ENCODE measurements at regions not wholly inside any gene's neighbourhood (a gene's known extent, or its start where the extent isn't known, plus 50 kb on each side); places are given as distances from the start of the nearest gene placed in this dataset.
"Not testable (repeated sequence)": the region's sequence is repeated elsewhere in the genome, so short reads cannot be mapped to it uniquely, and the experiment has no call there.

DNA sequence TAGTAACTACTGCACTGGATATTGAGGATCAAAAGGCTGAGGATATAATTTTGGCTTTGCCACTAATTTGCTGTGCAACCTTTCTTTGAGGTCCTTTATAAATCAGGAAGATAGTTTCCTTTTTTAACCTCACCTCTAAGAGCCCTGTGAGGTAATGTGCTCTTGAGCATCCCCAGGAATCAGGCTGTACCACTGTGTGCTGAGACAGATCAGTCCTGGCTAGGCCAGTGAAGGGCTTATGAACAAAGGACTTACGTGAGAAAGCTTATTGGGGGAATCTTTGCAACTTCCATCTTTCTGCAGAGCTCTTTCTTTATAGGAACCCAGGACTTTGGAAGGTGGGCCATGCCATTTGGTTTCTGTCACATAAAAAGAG, 188.9 kb downstream of the SIPA1L2 start:
- no peak for DNase-seq

DNA sequence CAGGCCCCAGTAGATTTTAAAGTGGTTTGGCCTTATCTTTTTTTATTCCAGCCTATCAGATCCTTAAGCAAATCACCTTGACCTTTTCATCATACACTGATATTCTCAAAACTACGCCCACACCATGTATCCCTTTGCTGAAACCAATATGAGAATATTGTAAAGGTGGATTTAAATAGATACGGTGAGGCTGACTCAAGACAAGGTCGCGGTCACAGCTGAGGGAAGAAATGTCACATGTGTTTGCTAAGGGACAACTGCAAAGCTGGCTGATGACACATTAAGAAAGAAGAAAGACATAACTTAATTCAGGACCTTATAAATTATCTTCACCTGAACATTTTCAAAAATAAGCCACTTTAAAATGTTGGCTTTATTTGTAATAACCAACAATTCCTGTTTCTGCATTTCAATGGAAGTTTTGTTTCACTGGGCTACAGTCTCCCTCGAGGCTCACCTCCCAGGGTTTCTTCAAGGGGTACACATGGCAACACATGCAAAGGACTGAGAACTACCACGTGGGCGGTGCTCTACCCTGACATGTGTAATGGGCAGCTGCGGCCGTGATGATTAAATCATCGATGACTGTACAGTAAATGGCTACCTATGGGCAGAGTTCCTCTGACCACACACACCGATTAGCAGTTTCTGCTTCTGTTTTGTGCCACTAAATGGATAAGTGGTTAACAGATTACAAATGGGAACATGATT, 189.5 kb downstream of the SIPA1L2 start:
- DNase-seq: no peak

DNA sequence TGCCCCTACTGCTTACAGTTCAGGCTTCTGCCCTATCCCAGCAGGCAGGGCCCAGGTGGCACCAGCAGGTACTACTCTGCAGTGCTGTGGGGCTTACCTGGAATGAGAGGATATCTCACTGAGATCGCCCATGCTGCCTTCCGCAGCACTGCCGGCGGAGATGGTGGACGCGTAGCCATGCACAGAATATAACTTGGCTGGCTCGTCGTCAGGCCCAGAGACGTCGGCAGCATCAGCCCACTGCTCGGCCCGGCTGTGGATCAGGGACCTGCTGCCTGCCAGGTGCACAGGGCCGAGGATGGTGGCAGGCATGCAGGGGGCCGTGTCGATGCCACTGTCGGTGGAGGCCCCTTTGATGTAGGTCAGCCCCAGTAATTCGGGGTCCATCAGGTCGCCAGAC, 190.9 kb downstream of the SIPA1L2 start:
- DNase-seq: no peak

DNA sequence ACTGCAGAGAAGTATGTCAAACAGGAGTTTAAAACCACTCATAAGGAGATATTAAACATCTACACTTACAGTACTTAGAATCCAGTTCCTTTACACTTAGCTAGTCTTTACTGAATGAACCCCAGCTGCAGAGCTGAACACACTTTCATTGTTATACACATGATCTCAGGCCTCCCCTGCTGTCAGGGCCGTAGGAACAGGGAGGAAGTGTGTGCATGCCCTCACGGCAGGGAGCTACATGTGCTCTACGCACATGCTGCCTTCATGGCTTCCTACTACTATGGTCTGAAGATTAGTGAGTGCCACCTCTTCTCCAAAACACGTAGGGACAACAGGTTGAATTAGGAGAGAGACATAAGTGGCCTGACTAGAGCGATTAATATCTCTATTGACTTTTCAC, 191.5 kb downstream of the SIPA1L2 start:
- DNase-seq: no peak

DNA sequence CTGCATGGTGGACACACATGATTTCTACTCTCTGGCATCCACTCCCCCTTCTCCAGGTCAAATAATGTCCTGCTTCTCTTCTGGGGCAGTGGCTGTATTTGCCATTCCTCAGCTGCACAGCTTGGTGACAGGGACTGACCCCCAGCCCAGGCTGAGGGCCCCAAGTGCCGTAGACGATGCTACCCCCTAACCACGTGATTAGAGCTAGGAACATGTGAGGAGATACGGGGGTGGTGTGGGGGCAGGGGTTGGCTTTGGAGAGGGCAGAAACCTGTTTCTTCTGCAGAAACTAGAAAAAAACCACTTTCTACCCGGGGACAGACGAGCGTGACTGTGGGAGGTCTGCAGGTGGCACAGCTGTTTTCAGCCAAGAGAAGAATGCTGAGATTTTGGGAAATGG, 192.4 kb downstream of the SIPA1L2 start:
- no peak for DNase-seq

DNA sequence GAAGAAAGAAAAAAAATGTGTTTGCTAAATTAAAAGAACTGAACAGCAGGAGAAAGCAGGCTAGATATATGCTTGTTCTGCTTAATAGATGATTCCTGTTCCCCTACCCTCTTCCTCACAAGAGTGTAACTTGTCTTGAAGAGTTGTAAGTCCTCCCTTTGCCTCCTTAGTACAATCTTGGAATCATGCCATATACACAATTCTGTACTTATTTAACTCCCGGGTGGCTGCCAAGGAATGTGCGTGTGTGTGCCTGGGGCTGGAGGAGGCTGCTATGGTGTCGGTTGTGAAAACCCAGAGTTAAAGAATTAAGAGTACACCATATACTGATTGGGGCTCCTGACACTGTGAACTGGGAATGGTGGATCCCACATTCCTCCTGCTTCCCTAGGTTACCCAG, 194.2 kb downstream of the SIPA1L2 start:
- no peak for DNase-seq

DNA sequence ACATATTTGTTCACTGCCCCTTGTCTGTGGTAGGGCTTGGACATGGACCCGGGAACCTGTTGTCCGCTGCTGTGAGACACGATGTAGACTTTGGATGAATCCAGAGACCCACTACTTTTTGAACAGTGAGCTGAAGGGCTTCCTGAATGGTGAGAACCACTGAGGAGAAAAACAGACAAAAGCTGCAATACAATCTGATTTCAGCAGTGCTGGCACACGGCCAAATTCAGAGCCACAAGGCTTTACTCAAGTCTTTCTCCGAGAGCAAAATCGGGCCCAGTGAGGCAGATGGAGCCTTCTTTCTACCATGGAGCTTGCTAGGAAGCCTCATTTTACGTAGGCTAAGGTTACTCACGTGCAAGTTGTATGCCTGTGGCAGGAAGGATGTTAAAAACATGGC, 197.6 kb downstream of the SIPA1L2 start:
- DNase-seq: no peak

DNA sequence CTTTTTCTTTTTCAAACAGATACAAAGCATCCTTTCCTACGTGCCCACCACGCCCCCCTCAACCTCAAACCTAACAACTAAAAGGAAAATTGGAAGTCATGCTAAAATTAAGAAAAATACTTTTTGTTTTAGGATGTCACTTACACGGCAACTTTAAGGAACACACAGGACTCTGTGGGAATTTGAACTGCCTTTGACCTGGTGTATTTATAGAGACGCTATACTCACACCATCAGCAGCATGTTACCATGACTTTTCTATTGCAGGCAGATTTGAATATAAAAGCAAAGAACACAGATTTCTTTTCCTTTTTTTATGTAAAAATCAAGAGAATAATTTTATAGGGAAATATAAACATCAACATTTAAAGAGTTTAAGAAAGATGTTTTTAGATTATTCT, 198.2 kb downstream of the SIPA1L2 start:
- DNase-seq: no peak

DNA sequence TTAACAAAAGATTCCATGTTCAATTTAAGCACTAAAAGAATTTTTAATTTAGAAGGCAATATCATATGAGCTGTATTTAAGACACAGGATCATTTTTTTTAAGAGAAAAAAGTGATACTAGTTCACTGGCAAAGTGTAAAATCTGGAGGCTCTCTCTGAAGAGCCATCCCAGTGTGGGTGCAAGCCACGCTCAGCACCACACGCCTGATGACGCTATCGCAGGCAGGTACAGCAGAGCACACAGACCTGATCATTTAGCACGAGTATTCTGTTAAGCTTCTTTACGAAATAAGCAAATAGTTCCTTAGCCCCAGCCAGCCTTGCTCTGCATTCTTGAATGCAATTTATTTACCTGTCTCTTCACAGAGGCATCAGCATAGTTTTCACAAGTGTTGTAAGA, 198.6 kb downstream of the SIPA1L2 start:
- DNase-seq: no peak

DNA sequence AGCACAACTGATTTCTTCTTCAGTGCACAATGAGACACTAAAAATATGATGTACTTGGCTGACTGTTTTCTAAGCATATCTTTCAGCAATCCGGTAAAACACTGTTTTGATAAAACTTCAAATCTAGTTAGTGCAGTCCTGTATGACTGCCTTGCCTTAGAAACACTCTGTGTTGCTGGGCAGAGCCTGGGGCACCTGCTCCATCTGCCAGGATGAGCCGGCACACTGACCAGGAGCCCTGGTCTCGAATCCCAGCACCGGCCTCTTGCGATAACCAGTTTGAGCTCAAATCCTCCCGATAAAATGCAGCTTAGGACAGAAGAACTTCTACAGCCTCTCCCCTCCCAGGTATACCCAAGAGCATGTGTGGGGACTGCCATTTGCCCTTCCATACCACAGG, 199.5 kb downstream of the SIPA1L2 start:
- no peak for DNase-seq

DNA sequence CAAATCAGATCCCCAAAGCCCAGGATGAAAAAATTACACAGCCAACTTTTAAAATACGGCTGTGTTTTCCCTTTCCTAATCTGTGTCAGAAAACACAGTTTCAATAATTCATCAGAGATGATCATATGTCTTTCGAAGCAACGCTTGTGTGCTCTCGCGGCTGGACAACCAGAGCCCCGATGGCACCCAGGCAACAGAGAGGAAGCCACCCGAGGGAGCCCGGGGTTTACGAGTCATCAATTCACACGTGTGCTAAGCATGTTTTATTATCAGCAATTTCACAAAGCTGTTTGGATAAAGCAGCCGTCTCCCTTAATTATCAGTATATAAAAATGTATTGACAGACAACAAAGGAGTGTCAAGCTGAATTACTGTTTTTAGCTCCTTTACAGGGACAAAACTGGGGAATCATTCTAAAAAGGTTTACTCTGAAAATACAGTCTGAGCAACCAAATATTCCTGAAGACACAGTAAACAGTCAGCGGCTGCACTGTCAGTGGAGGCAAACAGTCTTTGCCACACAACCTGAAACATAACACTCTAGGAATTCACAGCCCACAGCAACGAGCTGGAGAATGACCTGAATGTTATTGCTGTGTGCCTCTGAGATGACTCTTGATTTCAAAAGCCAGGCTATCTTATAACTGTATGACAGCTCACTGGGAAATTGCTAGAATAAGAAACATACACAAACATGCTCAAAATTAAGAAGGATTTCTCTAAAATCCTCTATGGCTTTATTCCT, 201.0 kb downstream of the SIPA1L2 start:
- no peak for DNase-seq

DNA sequence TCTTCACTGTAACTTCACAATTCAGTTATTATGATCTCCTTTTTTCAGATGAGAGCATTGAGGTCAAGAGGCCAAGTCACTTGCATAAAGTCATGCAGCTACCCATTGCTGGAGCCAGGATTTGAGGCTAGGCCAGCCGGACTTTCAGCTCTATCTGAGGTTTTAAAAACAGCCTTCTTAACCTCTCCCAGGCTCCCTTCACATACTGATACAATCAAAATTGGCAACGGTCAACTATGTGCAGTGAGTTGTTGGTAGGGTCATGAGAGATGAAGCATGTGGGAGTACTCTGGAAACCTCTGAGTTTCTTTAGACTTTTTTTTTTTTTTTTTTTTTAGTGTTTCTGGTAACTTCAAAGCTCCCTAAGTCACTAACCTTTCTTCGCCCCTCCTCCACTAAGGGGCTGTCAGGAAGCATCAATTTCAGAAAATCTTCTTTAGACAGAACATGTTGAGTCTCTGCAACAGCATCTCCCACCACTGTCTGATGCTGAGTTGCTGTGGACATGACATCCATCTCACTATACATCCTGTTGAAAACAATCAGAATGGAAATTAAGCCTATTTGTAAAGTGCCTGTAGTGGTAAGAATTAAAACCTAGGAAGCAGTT, 201.8 kb downstream of the SIPA1L2 start:
- no peak for DNase-seq

DNA sequence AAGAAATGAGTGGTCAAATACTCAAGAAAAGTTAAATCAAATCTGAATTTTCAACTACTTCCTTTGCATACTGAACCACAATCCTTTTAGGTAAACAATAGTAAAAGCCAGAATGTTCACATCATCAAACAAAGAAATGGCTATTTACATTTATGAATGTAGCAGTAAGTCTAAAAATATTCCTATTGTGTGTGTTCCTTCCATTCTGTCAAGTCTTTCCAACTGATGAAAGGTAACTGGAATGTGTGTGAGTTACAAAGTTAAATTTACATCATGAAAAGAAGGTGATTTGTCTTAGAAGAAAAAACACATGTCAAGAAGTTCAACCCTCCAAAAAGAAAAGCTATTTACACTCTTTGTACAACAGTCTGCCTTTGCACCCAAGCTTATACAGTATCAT, 203.1 kb downstream of the SIPA1L2 start:
- no peak for DNase-seq

DNA sequence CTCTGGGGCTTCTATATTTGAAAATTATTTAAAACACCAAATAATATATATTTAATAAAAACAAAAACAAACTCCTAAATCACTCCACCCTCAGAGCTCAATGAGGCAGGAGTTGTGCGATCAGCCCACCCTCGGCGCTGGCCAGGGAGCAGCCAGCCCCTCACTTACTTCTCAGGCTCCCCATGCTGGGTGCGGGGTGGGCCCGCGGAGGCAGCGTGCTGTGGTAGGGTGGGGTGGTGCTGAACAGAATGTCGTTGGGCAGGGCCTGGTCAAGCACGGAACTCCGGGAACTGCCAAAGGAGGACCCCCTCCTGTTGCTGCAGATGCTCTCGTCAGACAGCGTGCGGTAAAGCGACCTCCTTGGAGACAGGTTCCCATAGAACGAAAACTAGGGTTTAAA, 204.5 kb downstream of the SIPA1L2 start:
- DNase-seq: no peak

DNA sequence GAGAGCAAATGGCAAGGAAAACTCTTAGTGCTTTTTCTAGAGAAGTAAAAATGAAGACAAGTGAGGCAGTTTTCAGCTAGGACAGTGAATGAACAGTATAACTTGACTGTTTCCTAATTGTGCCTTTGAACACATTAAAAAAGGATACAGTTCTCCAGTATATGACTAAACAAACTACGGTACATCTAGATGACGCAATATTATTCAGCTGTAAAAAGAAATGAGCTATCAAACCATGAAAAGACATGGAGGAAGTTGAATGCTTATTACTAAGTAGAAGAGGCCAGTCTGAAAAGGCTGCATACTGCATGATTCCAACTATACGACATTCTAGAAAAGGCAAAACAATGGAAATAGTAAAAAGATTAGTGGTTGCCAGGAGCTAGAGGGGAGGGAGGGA, 206.3 kb downstream of the SIPA1L2 start:
- DNase-seq: no peak

DNA sequence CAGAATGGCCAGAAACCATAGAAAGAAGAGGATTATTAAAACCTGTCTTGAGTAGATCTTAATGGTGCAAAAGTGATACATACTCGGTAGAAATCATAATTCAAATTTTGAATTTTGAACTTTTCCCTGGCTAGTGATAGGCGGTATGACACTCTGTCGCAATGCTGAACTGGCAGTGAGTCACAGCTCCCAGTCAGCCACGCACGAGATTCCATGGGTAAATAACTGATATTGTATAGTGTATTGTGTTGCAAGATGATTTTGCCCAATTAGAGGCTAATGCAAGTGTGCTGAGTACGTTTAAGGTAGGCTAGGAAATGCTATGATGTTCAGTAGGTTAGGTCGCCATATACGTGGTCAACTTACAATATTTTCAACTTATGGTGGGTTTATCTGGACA, 207.0 kb downstream of the SIPA1L2 start:
- DNase-seq: no peak

DNA sequence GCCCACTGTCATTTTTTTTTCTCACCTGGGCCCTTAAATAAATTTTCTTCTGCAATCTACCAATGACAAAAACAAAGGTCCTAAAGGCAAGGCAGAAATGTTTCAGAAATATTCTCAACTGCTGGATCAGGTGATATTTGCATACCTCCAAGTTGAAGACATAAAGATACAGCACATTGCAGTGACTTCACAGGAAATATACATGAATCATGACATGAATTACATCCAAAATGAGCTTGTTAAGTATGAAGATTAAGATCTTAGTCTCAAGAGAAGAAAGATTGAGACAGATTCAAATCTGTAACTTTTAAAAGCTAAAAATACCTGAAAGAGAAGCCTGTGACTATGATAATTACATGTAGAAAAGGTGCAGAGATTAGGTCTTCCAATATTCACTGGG, 207.8 kb downstream of the SIPA1L2 start:
- DNase-seq: no peak

DNA sequence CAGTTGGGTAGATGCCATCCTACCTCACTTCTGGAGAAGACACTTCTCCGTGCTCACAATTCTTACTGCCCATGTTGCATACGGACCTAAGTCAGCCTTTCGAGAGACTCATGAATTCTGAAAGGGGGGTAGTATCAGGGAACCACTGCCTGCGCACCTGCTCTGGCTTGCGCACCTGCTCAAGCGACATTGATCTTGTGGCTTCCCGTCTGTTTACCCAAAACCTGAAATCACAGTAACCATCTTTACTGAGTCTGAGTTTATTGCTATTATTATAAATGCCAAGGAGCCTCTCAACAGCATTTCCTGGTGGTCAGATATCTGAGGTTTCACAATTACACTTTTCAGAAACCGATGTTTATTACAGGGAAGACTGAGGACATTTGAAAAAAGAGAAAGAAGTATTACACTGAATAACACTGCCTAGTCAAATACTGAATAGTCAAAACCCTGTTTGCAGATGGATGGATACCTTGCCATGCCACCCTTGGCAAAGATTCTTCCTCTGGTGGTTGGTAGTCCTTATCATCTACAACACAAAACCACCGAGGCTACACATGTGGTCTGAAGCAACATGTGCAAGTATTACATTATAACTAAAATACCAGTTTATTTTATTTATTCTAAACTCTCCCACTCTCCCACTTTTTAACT, 208.7 kb downstream of the SIPA1L2 start:
- no peak for DNase-seq

DNA sequence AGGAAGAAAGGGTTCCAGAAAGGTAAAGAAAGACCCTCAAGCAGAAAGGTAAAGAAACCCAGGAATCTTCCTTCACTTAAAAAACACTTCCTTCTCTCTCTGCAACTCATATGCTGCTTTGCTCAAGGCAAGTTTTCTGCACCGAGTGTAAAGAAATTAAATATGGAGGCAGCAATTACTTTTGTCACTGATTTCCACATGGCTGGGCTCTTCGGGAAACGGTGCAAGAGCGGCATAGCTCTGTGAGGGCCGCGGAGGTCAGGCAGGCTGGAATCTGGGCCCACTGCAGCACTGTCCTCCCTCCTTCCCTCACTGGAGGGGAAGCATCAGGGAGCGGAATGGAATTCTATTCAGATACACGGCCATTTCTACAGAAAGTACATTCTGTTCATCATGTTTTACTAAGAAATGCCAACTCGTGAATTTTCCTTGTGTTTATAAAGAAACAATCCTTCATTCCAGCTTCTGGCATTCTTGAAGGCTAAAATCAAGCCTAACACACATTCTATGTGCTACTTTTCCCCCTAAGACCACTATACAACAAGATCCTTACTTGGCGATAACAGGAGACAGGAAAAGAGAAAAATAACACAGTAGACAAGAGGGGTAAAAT, 212.2 kb downstream of the SIPA1L2 start:
- no peak for DNase-seq

DNA sequence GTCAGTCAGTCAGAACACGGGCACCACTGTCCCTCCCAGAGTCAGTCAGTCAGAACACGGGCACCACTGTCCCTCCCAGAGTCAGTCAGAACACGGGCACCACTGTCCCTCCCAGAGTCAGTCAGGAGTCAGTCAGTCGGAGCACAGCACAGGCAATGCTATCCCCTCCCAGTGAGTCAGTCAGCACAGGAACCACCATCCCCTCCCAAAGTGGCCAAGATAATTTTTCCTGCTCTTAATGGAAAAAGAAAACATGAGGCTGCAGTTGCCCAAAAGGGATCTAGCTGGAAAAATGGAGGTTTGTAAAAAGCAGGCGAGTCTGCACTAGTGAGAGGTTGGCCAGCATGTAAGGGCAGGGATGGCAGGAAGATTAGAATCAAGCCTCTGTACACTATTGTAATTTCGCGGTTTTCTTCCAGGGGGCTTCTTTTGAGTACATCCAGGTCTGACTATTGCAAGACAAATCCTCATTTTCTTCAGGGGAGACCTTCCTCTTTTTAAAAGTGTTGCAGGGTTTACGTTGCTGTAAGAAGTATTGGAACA, 213.8 kb downstream of the SIPA1L2 start:
- no peak for DNase-seq

DNA sequence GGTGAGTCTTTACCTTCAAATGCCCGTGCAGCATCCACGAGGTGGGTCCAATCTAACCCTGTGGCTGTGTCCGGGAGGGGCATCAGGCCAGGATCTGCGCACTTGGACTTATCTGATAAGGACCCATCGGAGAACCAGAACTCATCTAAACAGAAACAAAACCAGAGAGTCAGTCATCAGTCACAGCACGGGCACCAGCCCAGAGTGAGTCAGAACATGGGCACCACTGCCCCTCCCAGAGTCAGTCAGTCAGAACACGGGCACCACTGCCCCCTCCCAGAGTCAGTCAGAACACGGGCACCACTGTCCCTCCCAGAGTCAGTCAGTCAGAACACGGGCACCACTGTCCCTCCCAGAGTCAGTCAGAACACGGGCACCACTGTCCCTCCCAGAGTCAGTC, 214.5 kb downstream of the SIPA1L2 start:
- not testable (repeated sequence) for DNase-seq

DNA sequence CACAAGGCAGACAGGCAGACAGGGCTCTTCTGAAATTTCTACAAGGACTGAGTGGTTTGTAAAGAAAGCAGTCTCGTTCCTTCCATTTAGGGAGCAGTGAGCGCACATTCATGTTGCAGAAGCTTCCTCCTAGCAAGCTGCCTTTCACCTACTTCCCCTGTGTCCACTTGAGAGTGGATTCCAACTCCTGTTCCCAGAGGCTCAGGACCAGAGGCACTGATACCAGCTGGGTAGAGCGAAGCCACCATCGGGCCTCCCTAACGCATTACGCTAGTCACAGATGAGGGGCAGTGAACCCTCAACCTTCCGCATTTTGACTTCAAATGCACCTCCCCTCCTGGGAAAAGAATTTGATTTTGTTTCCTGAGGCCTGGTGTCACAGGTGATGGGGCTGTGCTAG, 215.8 kb downstream of the SIPA1L2 start:
- no peak for DNase-seq

DNA sequence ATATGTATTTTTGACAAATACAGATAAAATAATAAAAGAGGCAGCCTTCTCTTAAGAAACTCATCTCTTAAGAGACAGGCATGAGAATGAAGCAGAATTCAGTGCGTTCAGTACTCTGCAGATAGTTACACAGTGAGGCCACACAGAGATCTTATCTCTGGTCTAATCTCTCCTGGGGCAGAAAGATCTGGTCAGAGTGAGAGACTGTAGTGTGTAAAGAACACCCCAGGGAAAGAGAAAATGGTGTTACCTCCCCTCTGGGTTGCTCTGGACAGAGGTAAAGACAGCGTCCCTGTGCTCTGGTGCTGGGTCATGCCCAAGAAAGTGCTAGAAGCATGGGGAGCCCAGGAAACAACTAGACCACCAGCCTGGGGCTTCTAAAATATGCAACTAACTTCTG, 216.3 kb downstream of the SIPA1L2 start:
- DNase-seq: no peak
